ENCODE measurements at regions not wholly inside any gene's neighbourhood (a gene's known extent, or its start where the extent isn't known, plus 50 kb on each side); places are given as distances from the start of the nearest gene placed in this dataset.

DNA sequence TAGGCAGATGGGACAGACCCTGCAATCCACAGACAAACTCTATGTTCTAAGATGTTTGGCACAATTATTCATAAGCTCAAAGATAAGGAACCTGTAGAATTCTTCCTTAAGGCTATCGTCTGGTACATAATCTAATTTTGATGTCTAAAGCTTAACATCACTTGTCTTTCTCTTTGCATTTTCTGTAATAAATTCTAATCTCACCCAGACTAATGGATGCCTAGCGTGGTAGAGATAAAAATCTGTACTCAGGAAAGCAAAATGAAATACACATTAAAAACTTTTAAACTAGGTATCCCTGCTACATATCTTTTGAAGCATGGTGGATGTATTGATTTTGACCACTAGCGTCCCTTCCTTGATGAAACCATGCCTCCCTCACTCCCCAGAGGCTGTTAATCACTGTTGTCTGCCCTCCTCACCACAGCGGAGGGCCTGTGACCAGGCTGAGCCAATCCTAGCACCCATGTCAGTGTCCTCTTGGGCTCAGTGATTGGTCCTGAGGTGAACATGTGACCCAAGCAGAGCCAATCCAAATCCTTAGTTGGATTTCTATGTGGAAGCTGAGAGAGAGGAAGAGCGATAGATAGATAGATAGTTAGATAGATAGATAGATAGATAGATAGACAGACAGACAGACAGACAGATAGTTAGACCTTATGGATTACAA is 82.2 kb upstream of the GRK3 start:
- no peaks in the 10 kb centered on the region for H3K36me3 ChIP-seq (ENCODE audit: insufficient read depth, low read length)
- H2AFZ ChIP-seq (ENCODE audit: low read length, unreplicated experiment): no peak overlapping the region
- H3K27ac ChIP-seq (ENCODE audit: low read depth, low read length): no peak overlapping the region
- H3K4me3 ChIP-seq (ENCODE audit: low read depth, low read length): no peak overlapping the region
- no peaks in the 10 kb centered on the region for H3K79me2 ChIP-seq (ENCODE audit: control insufficient read depth, insufficient read depth, low read length, unreplicated experiment)
- no peaks in the 10 kb centered on the region for H3K27me3 ChIP-seq (ENCODE audit: insufficient read depth, low read length)
- no peaks in the 10 kb centered on the region for H3K4me1 ChIP-seq (ENCODE audit: control insufficient read depth, insufficient read depth, low read length, unreplicated experiment)

DNA sequence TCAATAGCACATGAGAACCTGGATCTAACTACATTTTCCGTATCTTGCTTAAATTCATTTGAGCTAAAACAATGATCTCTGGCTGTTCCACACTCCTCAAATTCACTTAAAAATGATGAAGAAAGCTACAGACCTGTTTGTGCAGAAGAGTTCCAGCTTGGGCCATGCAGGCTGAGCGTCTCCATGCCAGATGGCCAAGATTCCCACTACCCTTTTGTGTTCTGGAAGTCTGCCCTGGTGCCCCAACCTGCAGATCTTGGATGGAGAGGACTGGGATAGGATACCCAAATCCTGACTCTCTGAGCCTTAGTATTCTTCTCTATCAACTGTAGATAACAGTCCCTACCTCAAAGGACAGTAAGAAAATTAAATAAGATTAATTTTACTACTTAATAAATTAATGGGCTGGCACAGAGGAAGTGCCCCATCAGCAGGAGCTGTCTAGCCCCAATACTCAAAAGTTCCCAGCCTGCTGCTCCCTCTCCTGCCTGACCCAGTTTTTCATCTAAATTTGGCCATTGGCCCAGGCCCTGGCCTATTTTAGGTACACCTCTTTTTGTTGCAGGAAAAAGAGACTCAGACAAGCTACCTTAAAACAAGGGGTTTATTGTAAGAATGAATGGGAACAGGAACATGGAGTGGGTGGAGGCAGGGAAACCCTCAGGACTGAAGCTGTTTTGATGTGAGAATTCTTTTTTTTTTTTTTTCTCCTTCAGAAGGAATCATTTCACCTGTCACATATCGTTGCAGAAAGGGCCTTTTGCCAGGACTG is 81.4 kb upstream of the GRK3 start:
- H2AFZ ChIP-seq (ENCODE audit: low read length, unreplicated experiment): no peak overlapping the region
- peaks cover 4% of the 10 kb centered on the region for H3K4me1 ChIP-seq (ENCODE audit: control insufficient read depth, insufficient read depth, low read length, unreplicated experiment)
- no peak overlapping the region for H3K27ac ChIP-seq (ENCODE audit: low read depth, low read length)
- no peaks in the 10 kb centered on the region for H3K79me2 ChIP-seq (ENCODE audit: control insufficient read depth, insufficient read depth, low read length, unreplicated experiment)
- H3K4me3 ChIP-seq (ENCODE audit: low read depth, low read length): no peak overlapping the region
- no peaks in the 10 kb centered on the region for H3K36me3 ChIP-seq (ENCODE audit: insufficient read depth, low read length)
- no peaks in the 10 kb centered on the region for H3K27me3 ChIP-seq (ENCODE audit: insufficient read depth, low read length)

DNA sequence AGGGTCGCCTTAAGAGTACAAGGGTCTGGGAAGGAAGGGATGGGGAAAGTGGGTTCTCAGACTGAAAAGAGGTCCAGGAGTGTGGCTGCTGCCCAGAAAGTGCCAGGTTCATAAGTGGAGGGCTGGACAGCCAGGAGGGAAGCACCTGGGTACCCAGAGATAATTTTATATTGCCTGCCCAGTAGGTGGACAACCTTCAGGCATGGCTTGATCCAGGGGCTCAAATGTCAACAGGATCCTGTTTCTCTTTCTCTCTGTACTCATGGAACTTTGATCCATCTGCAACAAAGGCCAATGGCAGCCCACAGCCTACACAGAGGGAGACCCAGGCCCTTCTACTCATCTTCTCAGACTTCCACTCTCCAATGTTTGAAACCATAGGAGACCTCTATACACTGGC is 80.5 kb upstream of the GRK3 start:
- Histone ChIP-seq H3K27me3 (ENCODE audit: insufficient read depth, low read length) (no peaks in the 10 kb centered on the region), H3K4me3 (ENCODE audit: low read depth, low read length) (no peak overlapping the region), H3K79me2 (ENCODE audit: control insufficient read depth, insufficient read depth, low read length, unreplicated experiment) (no peaks in the 10 kb centered on the region), H3K4me1 (ENCODE audit: control insufficient read depth, insufficient read depth, low read length, unreplicated experiment) (peaks cover 13% of the 10 kb centered on the region), H3K27ac (ENCODE audit: low read depth, low read length) (no peak overlapping the region), H2AFZ (ENCODE audit: low read length, unreplicated experiment) (no peak overlapping the region), H3K36me3 (ENCODE audit: insufficient read depth, low read length) (no peaks in the 10 kb centered on the region)

DNA sequence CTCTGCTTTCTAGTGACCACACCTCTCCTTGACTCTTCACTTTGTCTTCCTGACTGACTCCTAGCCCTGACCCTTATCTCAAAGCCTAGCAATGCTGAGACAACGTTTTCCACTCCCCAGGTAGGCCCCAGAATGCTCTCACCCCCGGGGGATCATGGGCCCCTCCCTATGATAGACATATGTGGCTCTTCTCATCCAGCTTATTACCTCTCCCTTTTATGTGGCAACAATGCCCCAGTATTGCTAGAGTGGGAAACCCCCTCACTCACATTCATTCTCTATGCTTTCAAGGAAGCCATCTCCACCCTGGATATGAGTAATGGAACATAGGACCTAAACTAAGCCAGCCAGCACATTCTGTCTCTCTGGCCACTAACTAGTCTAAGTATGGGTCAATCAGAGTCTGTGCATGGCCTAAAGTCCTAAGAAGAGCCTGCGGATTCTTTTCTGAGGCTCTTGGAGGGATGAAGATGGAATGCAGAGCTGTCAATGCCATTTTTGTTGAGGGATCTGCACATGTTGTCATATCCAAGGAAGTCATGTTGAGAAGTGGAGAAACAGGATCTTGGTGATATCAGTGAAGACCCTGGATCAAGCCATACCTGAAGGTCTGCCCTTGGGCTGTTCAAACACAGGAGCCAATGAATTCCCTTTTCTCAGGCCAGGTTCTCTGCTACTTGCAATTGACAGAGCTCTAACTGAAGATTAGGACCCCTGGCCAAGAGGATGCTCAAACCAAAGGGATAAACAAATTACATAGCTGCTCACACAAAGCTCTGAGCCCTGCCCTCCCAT is 79.8 kb upstream of the GRK3 start:
- no peak overlapping the region for H3K4me3 ChIP-seq (ENCODE audit: low read depth, low read length)
- peaks cover 13% of the 10 kb centered on the region for H3K4me1 ChIP-seq (ENCODE audit: control insufficient read depth, insufficient read depth, low read length, unreplicated experiment)
- H3K27ac ChIP-seq (ENCODE audit: low read depth, low read length): no peak overlapping the region
- no peaks in the 10 kb centered on the region for H3K36me3 ChIP-seq (ENCODE audit: insufficient read depth, low read length)
- no peaks in the 10 kb centered on the region for H3K79me2 ChIP-seq (ENCODE audit: control insufficient read depth, insufficient read depth, low read length, unreplicated experiment)
- no peak overlapping the region for H2AFZ ChIP-seq (ENCODE audit: low read length, unreplicated experiment)
- no peaks in the 10 kb centered on the region for H3K27me3 ChIP-seq (ENCODE audit: insufficient read depth, low read length)

DNA sequence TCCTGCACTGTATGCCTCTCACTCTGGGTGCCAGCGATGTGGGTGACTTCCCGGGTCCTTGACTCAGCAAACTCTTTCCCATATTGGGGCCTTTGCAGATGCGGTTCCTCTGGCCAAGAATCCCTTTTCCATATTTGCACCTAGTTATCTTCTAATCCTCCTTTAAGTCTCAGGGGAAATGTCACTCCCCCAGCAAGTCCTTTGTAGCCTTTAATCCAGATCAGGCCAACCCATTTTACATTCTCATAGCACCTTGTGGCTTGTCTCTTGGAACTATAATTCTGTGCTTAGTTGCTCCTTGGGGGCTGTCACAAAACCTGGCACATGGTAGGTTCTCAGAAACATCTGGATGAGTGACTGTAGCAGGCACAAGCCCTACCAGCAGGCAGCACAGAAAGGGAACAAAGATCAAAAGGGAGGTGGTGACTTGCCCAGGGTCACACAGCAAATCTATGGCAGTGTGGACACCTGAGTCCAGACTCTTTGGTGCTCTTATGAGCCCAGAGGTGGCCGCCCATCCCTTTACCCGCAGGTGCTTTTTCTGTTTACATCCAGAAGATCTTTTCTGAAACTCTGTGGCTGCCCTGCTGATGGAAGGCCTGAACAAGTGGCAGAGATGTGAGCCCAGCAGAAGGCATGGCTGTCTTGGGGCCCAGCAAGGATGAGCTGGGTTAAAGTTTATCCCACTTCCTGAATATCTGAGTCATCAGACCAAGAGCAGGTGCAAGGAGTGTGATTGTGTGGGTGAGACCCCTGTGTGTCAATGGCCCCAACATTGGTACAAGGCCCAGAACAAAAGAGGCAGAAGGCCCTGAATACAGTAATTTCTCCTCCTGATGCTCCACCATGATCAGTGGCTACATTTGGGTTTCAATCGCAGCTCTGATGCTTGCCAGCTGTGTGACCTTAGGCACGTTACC is 78.6 kb upstream of the GRK3 start:
- Histone ChIP-seq H3K4me1 (ENCODE audit: control insufficient read depth, insufficient read depth, low read length, unreplicated experiment) (peaks cover 13% of the 10 kb centered on the region), H2AFZ (ENCODE audit: low read length, unreplicated experiment) (no peak overlapping the region), H3K36me3 (ENCODE audit: insufficient read depth, low read length) (no peaks in the 10 kb centered on the region), H3K79me2 (ENCODE audit: control insufficient read depth, insufficient read depth, low read length, unreplicated experiment) (no peaks in the 10 kb centered on the region), H3K4me3 (ENCODE audit: low read depth, low read length) (no peak overlapping the region), H3K27me3 (ENCODE audit: insufficient read depth, low read length) (no peaks in the 10 kb centered on the region), H3K27ac (ENCODE audit: low read depth, low read length) (no peak overlapping the region)

DNA sequence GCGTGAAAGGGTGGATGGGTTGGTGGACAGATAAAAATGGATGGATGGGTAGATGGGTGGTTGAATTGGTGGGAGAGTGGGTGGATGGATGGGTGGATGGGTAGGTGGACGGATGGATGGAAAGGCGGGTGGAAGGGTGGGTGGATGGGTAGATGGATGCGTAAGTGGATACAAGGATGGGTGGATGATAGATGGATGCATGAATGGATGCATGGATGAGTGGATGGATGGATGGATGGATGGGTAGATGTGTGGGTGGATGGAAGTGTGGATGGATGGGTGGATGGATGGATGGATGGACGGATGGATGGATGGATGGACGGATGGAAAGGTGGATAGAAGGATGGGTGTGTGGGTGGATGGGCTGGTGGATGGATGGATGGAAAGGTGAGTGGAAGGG is 77.0 kb upstream of the GRK3 start:
- Histone ChIP-seq H3K4me1 (ENCODE audit: control insufficient read depth, insufficient read depth, low read length, unreplicated experiment) (peaks cover 13% of the 10 kb centered on the region), H3K27ac (ENCODE audit: low read depth, low read length) (no peak overlapping the region), H3K79me2 (ENCODE audit: control insufficient read depth, insufficient read depth, low read length, unreplicated experiment) (no peaks in the 10 kb centered on the region), H2AFZ (ENCODE audit: low read length, unreplicated experiment) (no peak overlapping the region), H3K27me3 (ENCODE audit: insufficient read depth, low read length) (no peaks in the 10 kb centered on the region), H3K4me3 (ENCODE audit: low read depth, low read length) (no peak overlapping the region), H3K36me3 (ENCODE audit: insufficient read depth, low read length) (no peaks in the 10 kb centered on the region)

DNA sequence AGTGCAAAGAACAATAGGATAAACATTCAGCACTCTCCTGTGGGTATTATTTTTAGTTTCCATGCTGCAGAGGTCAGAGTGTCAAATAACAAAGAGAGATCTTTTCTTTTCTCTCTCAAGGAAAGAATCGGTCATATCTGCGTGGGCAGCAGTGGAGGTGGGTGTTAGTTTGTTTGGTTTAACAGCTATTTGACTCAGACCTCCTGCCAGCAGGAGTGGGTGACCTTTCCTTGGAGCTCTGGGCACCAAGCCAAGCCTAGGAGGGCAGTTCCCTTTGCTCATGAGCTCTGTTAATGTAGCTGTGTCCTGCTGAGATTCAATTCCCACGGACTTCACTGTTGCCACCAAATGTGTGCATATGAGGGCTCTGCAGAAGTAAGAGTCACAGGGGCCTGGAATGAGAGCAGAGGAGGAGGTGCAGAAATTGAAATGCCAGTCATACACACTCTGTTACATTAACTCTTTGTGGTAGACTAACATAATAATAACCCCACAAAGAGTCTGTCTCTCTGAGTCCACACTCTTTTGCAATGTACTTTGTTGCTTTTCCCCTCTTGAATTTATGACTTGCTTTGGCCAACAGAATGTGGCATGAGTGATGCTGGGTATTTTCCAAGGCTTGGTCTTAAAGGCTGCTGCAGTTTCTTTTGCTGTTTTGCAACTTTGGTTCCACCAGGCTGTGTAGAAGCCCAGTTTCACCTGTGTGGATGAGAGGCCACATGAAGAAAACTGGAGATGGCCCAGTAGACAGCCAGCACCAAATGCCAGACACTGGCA is 76.0 kb upstream of the GRK3 start:
- H3K36me3 ChIP-seq (ENCODE audit: insufficient read depth, low read length): no peaks in the 10 kb centered on the region
- no peak overlapping the region for H3K4me3 ChIP-seq (ENCODE audit: low read depth, low read length)
- no peaks in the 10 kb centered on the region for H3K27me3 ChIP-seq (ENCODE audit: insufficient read depth, low read length)
- no peaks in the 10 kb centered on the region for H3K79me2 ChIP-seq (ENCODE audit: control insufficient read depth, insufficient read depth, low read length, unreplicated experiment)
- no peak overlapping the region for H2AFZ ChIP-seq (ENCODE audit: low read length, unreplicated experiment)
- no peak overlapping the region for H3K27ac ChIP-seq (ENCODE audit: low read depth, low read length)
- H3K4me1 ChIP-seq (ENCODE audit: control insufficient read depth, insufficient read depth, low read length, unreplicated experiment): peaks cover 13% of the 10 kb centered on the region

DNA sequence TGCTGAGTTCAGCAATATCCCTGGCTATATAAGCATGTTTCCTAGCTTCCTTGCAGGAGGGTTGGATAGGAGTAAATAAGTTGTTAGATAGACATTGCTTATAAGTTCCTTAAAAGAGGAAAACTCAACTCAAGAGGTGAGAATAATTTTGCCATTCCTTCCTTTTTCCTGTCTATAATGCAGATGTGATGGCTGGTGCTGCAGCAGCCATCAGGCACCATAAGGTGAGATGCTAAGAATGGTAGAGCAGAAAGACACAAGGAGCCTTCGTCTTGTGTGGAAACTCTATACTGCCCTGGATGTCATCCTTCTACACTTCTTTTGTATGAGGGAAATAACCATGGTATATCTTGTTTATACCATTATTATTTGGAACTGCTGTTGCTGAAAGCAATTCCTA is 74.5 kb upstream of the GRK3 start:
- Histone ChIP-seq H3K4me1 (ENCODE audit: control insufficient read depth, insufficient read depth, low read length, unreplicated experiment) (peaks cover 13% of the 10 kb centered on the region), H3K4me3 (ENCODE audit: low read depth, low read length) (no peak overlapping the region), H3K79me2 (ENCODE audit: control insufficient read depth, insufficient read depth, low read length, unreplicated experiment) (no peaks in the 10 kb centered on the region), H3K27ac (ENCODE audit: low read depth, low read length) (no peak overlapping the region), H3K36me3 (ENCODE audit: insufficient read depth, low read length) (no peaks in the 10 kb centered on the region), H2AFZ (ENCODE audit: low read length, unreplicated experiment) (no peak overlapping the region), H3K27me3 (ENCODE audit: insufficient read depth, low read length) (no peaks in the 10 kb centered on the region)

DNA sequence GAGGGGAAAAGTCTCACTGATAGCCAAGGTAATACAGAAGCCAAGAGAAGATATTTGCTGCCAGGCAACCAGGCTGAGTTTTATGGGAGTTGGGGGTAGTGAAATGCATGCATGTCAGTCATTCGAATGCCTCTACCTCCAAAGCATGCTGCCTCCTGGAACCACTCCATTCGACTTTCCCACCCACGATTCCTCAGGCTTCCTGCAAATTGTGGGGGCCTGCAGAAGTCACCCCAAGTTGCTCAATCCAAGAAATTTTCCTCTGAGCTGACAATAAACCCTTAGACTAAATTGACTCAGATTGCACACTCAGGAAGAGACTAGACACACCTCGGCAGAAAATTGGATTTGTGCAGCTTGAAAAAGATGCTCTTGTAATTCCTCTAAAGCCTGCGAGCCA is 73.6 kb upstream of the GRK3 start:
- Histone ChIP-seq H2AFZ (ENCODE audit: low read length, unreplicated experiment) (no peak overlapping the region), H3K27ac (ENCODE audit: low read depth, low read length) (no peak overlapping the region), H3K36me3 (ENCODE audit: insufficient read depth, low read length) (no peaks in the 10 kb centered on the region), H3K4me3 (ENCODE audit: low read depth, low read length) (no peak overlapping the region), H3K4me1 (ENCODE audit: control insufficient read depth, insufficient read depth, low read length, unreplicated experiment) (peaks cover 13% of the 10 kb centered on the region), H3K79me2 (ENCODE audit: control insufficient read depth, insufficient read depth, low read length, unreplicated experiment) (no peaks in the 10 kb centered on the region), H3K27me3 (ENCODE audit: insufficient read depth, low read length) (no peaks in the 10 kb centered on the region)
